Testis (tissue), 2 donors: ENCODE measurements at regions not wholly inside any gene's neighbourhood (a gene's known extent, or its start where the extent isn't known, plus 50 kb on each side); places are given as distances from the start of the nearest gene placed in this dataset.

Experiments used
- DNase-seq: peaks from one replicate; pipeline ENCODE4 v3.0.0-alpha.2; 2019
- H3K27ac ChIP-seq, 2 donors: fragments of 200-600 bp; sonication (generic); one replicate each; pipeline ENCODE4 v1.5.1; 2019
- H3K27me3 ChIP-seq: fragments of 200-600 bp; sonication (generic); one replicate; pipeline ENCODE4 v1.5.1; 2019
- H3K36me3 ChIP-seq: fragments of 200-600 bp; sonication (generic); one replicate; pipeline ENCODE4 v1.5.1; 2017; ENCODE audit warnings: low read depth; ENCODE audit errors: missing control alignments
- H3K4me1 ChIP-seq: fragments of 200-600 bp; sonication (generic); one replicate; pipeline ENCODE4 v1.5.1; 2019
- H3K4me3 ChIP-seq, 2 donors: fragments of 200-600 bp; sonication (generic); one replicate each; pipeline ENCODE4 v1.5.1; 2017 to 2019
- H3K9me3 ChIP-seq: fragments of 200-600 bp; sonication (generic); one replicate; pipeline ENCODE4 v1.5.1; 2017
- POLR2A ChIP-seq: fragments of 450-650 bp; IDR thresholded peaks from one replicate; pipeline ENCODE4 v1.6.1; 2017; ENCODE audit warnings: antibody characterized with exemption, mild to moderate bottlenecking, moderate library complexity
- WGBS, 2 donors: methylation state at CpG; one replicate each; pipeline ENCODE4 v1.1.5; 2018; 5-methylcytosine and 5-hydroxymethylcytosine counted together
- intact Hi-C: fragments of 100-400 bp; cut with DNase I; formaldehyde crosslinking; loops from one replicate; pipeline ENCODE4 v1.15.1; 2023; ENCODE audit warnings: low total_unique reads
- TF ChIP-seq, protein P1 (sequence below), 3 experiments: fragments of 450-650 bp in 2 of 3; fragments of 200-600 bp in 1 of 3; sonication (generic) in 1 of 3; IDR thresholded peaks; one replicate each; pipeline ENCODE4 v1.5.1; 2016 to 2019; ENCODE audit warnings: antibody characterized with exemption in 3 of 3, mild to moderate bottlenecking in 2 of 3, moderate library complexity in 1 of 3

DNA sequence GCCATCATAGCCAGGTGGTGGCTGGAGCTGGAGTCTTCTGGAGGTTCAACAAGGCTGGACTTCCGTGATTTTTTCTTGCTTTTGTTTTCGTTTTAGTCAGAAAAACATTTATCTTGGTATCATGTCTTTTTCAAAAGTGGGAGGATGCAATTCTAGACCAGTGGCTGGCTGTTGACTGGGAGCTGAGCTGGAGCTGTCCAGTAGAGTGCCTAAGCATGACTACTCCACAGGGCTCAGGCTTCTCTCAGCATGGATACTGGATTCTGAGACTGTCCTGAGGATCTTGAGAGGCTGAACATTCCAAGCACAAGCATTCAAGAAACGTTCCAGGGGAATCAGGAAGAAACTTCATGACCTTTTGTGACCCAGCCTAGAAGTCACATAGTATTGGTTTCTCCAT, 598.1 kb downstream of the MID1IP1 start:
- WGBS, 2 donors, result 11 to 25% methylated on average over 3 of the region's 3 CpGs
- no peaks in the 10 kb centered on the region for H3K27me3 ChIP-seq
- no peak for DNase-seq
- H3K4me1 ChIP-seq, result no peaks in the 10 kb centered on the region
- no peaks in the 10 kb centered on the region for H3K9me3 ChIP-seq
- H3K27ac ChIP-seq, result no peak overlapping the region
- TF ChIP-seq POLR2A, result no peak
- TF ChIP-seq, protein P1, sequence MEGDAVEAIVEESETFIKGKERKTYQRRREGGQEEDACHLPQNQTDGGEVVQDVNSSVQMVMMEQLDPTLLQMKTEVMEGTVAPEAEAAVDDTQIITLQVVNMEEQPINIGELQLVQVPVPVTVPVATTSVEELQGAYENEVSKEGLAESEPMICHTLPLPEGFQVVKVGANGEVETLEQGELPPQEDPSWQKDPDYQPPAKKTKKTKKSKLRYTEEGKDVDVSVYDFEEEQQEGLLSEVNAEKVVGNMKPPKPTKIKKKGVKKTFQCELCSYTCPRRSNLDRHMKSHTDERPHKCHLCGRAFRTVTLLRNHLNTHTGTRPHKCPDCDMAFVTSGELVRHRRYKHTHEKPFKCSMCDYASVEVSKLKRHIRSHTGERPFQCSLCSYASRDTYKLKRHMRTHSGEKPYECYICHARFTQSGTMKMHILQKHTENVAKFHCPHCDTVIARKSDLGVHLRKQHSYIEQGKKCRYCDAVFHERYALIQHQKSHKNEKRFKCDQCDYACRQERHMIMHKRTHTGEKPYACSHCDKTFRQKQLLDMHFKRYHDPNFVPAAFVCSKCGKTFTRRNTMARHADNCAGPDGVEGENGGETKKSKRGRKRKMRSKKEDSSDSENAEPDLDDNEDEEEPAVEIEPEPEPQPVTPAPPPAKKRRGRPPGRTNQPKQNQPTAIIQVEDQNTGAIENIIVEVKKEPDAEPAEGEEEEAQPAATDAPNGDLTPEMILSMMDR (IDR thresholded peaks at IDR 0.05), result no peak
- H3K36me3 ChIP-seq, result no peaks in the 10 kb centered on the region
- intact Hi-C loops, result no loop called here
- no peak overlapping the region for H3K4me3 ChIP-seq

DNA sequence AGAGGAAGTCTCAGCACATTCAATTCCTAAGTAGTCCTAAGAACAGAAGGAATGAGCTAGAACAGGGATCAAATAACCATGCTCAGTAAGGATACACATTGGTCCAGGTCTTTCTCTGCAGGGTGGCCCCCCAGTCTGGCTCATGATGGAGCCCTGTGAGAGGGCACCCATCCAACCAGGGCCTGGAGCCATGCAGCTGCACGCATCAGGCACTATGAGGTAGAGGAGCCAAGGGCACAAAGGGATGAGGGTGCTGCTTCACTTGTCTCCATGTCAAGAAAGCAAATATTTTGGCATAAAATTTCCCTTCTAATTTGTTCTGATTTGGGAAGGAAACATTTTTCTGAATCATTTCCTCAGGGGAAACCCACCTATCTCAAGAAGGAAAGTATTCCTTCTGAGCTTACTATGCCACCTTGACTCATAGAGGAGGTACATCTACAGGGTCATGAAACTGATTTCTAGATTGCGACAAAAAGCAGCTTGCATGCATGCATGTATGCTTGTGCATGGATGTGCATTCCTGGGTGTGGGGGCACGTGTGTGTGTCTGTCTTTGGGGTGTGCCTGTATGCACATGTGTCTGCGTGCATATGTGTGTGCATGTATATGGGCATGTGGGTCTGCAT, 600.3 kb downstream of the MID1IP1 start:
- H3K4me3 ChIP-seq, result no peak overlapping the region
- 94 to 100% methylated on average over 1 to 4 of the region's 4 CpGs for WGBS, 2 donors
- no peaks in the 10 kb centered on the region for H3K27me3 ChIP-seq
- TF ChIP-seq, protein P1 (IDR thresholded peaks at IDR 0.05), result no peak
- H3K4me1 ChIP-seq, result no peaks in the 10 kb centered on the region
- no peaks in the 10 kb centered on the region for H3K36me3 ChIP-seq
- no peaks in the 10 kb centered on the region for H3K9me3 ChIP-seq
- intact Hi-C loops, result no loop called here
- DNase-seq, result no peak
- no peak overlapping the region for H3K27ac ChIP-seq

DNA sequence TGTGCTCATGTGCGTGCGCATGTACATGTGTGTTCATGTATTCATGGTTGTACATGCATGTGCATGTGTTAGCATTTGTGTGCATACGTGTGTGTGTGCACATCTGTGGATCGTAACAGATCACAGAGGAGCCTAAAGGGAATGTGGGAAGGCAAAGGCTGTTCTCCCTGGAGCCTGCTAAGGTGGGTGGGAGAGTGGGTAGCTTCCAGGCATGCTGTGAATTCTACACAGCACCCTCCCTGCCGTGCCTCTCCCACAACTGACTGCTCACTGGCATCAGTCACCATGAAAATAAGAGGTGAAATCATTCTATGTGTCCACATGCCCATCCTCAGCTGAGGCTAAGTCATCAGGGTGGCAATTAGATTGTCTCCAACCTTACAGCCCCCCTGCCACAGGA, 600.9 kb downstream of the MID1IP1 start:
- Histone ChIP-seq H3K9me3 (no peaks in the 10 kb centered on the region), H3K36me3 (no peaks in the 10 kb centered on the region), H3K4me1 (no peaks in the 10 kb centered on the region), H3K4me3 (no peak overlapping the region), H3K27ac (no peak overlapping the region), H3K27me3 (no peaks in the 10 kb centered on the region)
- 100% methylated on average over 1 to 5 of the region's 5 CpGs for WGBS, 2 donors
- intact Hi-C loops, result no loop called here
- DNase-seq, result no peak
- TF ChIP-seq, protein P1 (IDR thresholded peaks at IDR 0.05), result no peak
- TF ChIP-seq POLR2A, result no peak

DNA sequence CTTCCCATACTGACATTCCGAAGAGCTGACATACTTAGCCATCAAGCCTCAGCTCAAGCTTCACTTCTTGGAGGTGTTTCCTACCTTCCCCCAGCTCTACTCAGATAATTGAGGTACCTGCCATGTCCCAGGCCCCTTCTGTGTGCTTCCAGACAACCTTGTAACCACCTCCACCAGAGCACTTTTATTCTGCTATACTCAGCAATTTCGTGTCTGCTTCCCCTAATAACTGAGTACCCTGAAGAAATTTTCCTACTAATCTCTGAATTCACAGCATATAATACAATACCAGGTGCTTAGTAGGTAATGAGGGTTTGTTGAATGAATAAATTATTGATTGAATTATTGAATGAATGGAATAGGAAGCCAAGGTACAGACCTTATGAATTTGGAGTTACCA, 605.5 kb downstream of the MID1IP1 start:
- no peaks in the 10 kb centered on the region for H3K36me3 ChIP-seq
- no peaks in the 10 kb centered on the region for H3K27me3 ChIP-seq
- no peaks in the 10 kb centered on the region for H3K9me3 ChIP-seq
- DNase-seq, result no peak
- 86 to 97% methylated on average over 2 of the region's 2 CpGs for WGBS, 2 donors
- H3K4me3 ChIP-seq, result no peak overlapping the region
- intact Hi-C loops, result no loop called here
- TF ChIP-seq, protein P1 (IDR thresholded peaks at IDR 0.05), result no peak
- no peak for TF ChIP-seq POLR2A
- H3K27ac ChIP-seq, result no peak overlapping the region
- H3K4me1 ChIP-seq, result no peaks in the 10 kb centered on the region

DNA sequence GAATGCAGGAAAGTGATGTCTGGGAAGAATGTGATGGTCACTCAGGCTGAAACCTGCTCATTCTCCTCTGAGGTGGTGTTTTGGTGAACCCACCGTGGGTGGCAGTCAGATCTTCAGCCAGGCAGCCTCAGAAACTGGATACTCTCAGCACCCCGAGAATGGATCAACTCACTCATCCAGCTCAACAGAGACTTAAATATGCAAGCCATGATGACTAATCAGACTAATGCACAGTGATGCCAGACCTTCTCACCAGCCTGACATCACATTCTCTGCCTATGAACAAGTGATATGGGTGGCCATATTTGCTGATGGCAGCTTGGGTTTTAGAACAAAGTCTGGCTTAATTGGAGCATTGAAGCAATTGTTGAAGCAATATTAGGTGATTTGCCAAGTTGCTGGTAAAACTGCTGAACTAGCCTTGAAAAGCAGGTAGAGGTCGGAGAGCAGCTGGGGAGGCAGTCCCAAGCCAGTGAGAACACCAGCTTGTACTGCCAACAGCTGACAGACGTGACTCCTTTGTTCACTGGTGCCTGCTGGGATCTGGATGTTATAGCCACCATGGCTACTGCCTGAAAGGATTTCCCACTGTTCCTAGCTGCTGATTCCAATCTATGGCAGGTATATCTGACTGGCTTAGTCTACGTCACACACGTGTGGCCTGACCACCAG, 608.1 kb downstream of the MID1IP1 start:
- no peaks in the 10 kb centered on the region for H3K9me3 ChIP-seq
- intact Hi-C loops, result no loop called here
- 87 to 95% methylated on average over 3 to 6 of the region's 6 CpGs for WGBS, 2 donors
- TF ChIP-seq POLR2A, result no peak
- TF ChIP-seq, protein P1 (IDR thresholded peaks at IDR 0.05), result no peak
- H3K27ac ChIP-seq, result no peak overlapping the region
- H3K36me3 ChIP-seq, result no peaks in the 10 kb centered on the region
- no peak overlapping the region for H3K4me3 ChIP-seq
- no peaks in the 10 kb centered on the region for H3K27me3 ChIP-seq
- DNase-seq, result no peak
- H3K4me1 ChIP-seq, result no peaks in the 10 kb centered on the region
